ENCODE measurements at regions not wholly inside any gene's neighbourhood (a gene's known extent, or its start where the extent isn't known, plus 50 kb on each side); places are given as distances from the start of the nearest gene placed in this dataset.

- peaks cover 0 to 6% (median 0%) of the 10 kb centered on the region in 3 donors for H3K27me3 ChIP-seq
- DNase-seq (no peak), ATAC-seq (no peak)
- TF ChIP-seq CTCF (IDR thresholded peaks at IDR 0.05 in 4 of 5, conservative IDR thresholded peaks at IDR 0.05 in 1 of 5) (no peak), POLR2A (IDR thresholded peaks at IDR 0.05) (no peak)
- H3K4me3 ChIP-seq = no peak overlapping the region
- in situ Hi-C loops (cut with MboI; ENCODE audit: low sequenced_read_pairs in 4 of 4) (loop anchor here (10.0 to 25.0 kb wide), 3 partner anchors 511 to 536 kb away; no protein-coding TSS in a partner anchor), intact Hi-C loops (cut with DNase I; ENCODE audit: low total_unique reads) (loop anchor here (2.0 to 5.0 kb wide), 2 partner anchors 531 to 697 kb away; no protein-coding TSS in a partner anchor)
- H3K9me3 ChIP-seq = no peaks in the 10 kb centered on the region
- no peaks in the 10 kb centered on the region for H3K36me3 ChIP-seq
- no peak overlapping the region for H3K27ac ChIP-seq
- H3K4me1 ChIP-seq = peaks cover 0 to 3% of the 10 kb centered on the region in 2 donors
Measured at GRCh38 chr18:47748093-47748796, 182.2 kb downstream of the SMAD2 start.

DNA sequence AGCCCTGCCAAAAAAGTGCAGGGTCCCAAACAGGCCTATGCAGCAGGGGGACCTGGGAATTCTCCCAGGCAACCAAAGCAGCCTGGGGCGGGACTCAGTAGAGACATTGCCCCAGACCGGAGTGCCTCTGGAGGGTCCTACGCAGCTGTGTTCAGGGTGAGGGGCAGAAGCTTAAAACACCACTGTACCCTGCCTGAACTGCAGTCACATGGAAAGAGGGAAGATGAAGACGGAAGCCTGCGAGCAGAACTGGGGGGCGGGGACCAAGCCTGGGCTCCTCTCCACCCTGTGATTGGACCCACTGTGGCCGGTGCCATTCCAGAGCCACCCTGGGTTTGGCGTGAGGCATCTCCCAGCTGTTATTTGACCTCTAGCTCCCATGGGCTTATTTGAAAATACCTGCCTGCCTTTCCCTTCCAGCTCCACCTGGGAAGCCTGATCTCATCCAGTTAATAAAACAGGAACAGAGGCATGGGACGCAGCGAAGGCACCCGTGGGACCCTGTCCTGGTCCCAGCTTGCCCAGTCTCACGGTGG lies 183.1 kb downstream of the SMAD2 start:
- Histone ChIP-seq H3K27ac (no peak overlapping the region), H3K27me3 (peaks cover 0 to 6% (median 0%) of the 10 kb centered on the region in 3 donors), H3K4me3 (no peak overlapping the region), H3K9me3 (no peaks in the 10 kb centered on the region), H3K4me1 (peaks cover 0 to 3% of the 10 kb centered on the region in 2 donors), H3K36me3 (no peaks in the 10 kb centered on the region)
- in situ Hi-C loops (cut with MboI; ENCODE audit: low sequenced_read_pairs in 4 of 4) (loop anchor here (10.0 to 25.0 kb wide), 3 partner anchors 510 to 535 kb away; no protein-coding TSS in a partner anchor), intact Hi-C loops (cut with DNase I; ENCODE audit: low total_unique reads) (loop anchor here (5.0 kb wide), 1 partner anchor 530 kb away; no protein-coding TSS in a partner anchor)
- ATAC-seq (no peak), DNase-seq (no peak)
- TF ChIP-seq CTCF (IDR thresholded peaks at IDR 0.05 in 4 of 5, conservative IDR thresholded peaks at IDR 0.05 in 1 of 5) (no peak), POLR2A (IDR thresholded peaks at IDR 0.05) (no peak)

DNA sequence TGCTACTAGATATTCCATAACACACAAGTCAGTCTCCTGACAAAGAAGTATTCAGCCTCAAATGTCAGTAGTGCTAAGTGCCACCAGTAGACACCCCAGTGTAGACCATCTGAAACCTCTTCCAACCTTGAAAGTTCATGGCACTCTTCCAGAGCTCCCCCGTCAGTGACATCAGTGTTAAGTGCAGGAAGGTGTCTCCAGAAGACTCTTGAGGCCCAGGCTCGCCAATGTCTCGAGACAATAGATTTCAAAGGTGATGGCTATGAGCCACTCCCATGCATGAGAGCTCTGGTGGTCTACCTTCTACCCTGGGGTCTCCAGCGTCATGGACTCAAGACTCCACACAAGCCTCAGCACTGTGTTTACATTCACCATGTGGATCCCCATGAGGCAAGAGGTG lies 183.8 kb downstream of the SMAD2 start:
- in situ Hi-C loops (cut with MboI; ENCODE audit: low sequenced_read_pairs in 4 of 4) = loop anchor here (10.0 to 25.0 kb wide), 3 partner anchors 509 to 534 kb away; no protein-coding TSS in a partner anchor
- ATAC-seq = no peak
- TF ChIP-seq POLR2A (IDR thresholded peaks at IDR 0.05) = no peak
- no peak for TF ChIP-seq CTCF (IDR thresholded peaks at IDR 0.05 in 4 of 5, conservative IDR thresholded peaks at IDR 0.05 in 1 of 5)
- H3K27ac ChIP-seq = no peak overlapping the region
- peaks cover 0 to 3% of the 10 kb centered on the region in 2 donors for H3K4me1 ChIP-seq
- no peaks in the 10 kb centered on the region for H3K9me3 ChIP-seq
- no peak for DNase-seq
- intact Hi-C loops (cut with DNase I; ENCODE audit: low total_unique reads) = loop anchor here (5.0 kb wide), 1 partner anchor 529 kb away; no protein-coding TSS in a partner anchor
- H3K4me3 ChIP-seq = no peak overlapping the region
- no peaks in the 10 kb centered on the region for H3K36me3 ChIP-seq
- H3K27me3 ChIP-seq = peaks cover 0 to 6% (median 0%) of the 10 kb centered on the region in 3 donors

- Histone ChIP-seq H3K4me3 (no peak overlapping the region), H3K4me1 (peaks cover 0 to 3% of the 10 kb centered on the region in 2 donors), H3K36me3 (no peaks in the 10 kb centered on the region), H3K27me3 (peaks cover 0 to 6% (median 0%) of the 10 kb centered on the region in 3 donors), H3K27ac (no peak overlapping the region), H3K9me3 (no peaks in the 10 kb centered on the region)
- DNase-seq (no peak), ATAC-seq (no peak)
- TF ChIP-seq POLR2A (IDR thresholded peaks at IDR 0.05) = no peak
- no peak for TF ChIP-seq CTCF (IDR thresholded peaks at IDR 0.05 in 4 of 5, conservative IDR thresholded peaks at IDR 0.05 in 1 of 5)
- in situ Hi-C loops (cut with MboI; ENCODE audit: low sequenced_read_pairs in 4 of 4) = loop anchor here (10.0 to 25.0 kb wide), 3 partner anchors 508 to 533 kb away; no protein-coding TSS in a partner anchor
- intact Hi-C loops (cut with DNase I; ENCODE audit: low total_unique reads) = loop anchor here (5.0 kb wide), 1 partner anchor 528 kb away; no protein-coding TSS in a partner anchor
Measured at GRCh38 chr18:47745227-47745626, 185.2 kb downstream of the SMAD2 start.

All from gastrocnemius medialis (tissue), 4 donors.